Fibroblast of pulmonary artery (primary cell): ENCODE measurements at regions not wholly inside any gene's neighbourhood (a gene's known extent, or its start where the extent isn't known, plus 50 kb on each side); places are given as distances from the start of the nearest gene placed in this dataset.

Experiments used
- DNase-seq: peaks from one replicate; pipeline ENCODE4 v3.0.0-alpha.2; 2010; ENCODE audit warnings: low read depth
- H3K4me3 ChIP-seq: replicated peaks from 2 replicates; pipeline ENCODE4 v1.5.1; 2011; ENCODE audit warnings: low read depth, mild to moderate bottlenecking, control low read depth, low read length, moderate library complexity
- TF ChIP-seq, protein P1 (sequence below): IDR thresholded peaks from 2 replicates; pipeline ENCODE4 v1.5.1; 2011; ENCODE audit warnings: mild to moderate bottlenecking, control low read depth, low read length, inconsistent platforms; ENCODE audit errors: missing control alignments

DNA sequence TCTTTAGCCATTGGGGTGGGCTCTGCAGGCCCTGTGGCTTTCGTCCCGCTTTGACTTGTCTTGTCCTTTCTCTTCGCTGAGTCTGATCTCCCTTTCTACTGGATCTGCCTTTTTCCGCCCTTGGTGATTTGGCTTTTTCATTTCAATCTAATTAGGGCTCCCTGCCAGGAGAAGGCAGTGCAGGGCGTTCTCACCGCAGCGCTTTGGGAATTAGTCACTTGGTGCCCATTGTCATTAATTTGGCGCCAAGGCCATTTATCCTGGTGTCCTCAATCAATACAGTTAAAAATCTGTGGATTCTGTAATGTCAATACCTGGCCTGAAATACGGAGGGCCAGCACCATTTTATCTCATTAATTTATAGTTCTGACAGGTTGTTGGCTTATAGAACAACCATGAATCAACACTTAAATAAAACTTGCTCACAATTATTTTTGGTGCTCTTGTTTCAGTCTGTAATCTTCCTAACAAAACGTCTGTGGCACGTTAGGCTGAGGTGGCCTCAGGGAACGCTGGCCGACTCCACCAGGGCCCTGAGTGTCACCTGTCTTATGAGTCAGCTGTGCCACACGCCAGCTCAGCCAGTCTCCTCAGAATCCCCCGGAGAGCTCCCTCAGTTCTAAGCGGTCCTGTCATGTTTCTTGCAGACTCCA is 115.7 kb downstream of the BEGAIN start:
- DNase-seq = no peak
- no peak overlapping the region for H3K4me3 ChIP-seq
- TF ChIP-seq, protein P1, sequence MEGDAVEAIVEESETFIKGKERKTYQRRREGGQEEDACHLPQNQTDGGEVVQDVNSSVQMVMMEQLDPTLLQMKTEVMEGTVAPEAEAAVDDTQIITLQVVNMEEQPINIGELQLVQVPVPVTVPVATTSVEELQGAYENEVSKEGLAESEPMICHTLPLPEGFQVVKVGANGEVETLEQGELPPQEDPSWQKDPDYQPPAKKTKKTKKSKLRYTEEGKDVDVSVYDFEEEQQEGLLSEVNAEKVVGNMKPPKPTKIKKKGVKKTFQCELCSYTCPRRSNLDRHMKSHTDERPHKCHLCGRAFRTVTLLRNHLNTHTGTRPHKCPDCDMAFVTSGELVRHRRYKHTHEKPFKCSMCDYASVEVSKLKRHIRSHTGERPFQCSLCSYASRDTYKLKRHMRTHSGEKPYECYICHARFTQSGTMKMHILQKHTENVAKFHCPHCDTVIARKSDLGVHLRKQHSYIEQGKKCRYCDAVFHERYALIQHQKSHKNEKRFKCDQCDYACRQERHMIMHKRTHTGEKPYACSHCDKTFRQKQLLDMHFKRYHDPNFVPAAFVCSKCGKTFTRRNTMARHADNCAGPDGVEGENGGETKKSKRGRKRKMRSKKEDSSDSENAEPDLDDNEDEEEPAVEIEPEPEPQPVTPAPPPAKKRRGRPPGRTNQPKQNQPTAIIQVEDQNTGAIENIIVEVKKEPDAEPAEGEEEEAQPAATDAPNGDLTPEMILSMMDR = no peak

DNA sequence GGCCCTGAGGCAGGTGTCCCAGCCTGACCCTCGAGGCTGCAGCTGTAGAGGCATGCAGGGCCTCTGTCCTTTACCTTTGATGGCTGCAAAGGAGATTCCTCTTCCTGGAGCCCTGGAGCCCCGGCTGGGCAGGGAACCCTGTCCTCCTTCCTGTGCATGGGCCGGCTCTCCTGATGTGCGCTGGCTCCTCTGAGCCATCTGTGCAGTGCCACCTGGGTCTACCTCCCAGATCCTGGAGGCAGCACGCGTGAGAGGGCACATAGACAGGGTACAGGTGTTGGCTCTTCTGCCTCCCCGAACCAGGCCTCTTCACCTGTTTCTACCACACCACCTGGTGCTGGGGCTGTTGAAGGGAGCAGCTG is 115.1 kb downstream of the BEGAIN start:
- no peak overlapping the region for H3K4me3 ChIP-seq
- TF ChIP-seq, protein P1 = no peak
- DNase-seq = no peak

DNA sequence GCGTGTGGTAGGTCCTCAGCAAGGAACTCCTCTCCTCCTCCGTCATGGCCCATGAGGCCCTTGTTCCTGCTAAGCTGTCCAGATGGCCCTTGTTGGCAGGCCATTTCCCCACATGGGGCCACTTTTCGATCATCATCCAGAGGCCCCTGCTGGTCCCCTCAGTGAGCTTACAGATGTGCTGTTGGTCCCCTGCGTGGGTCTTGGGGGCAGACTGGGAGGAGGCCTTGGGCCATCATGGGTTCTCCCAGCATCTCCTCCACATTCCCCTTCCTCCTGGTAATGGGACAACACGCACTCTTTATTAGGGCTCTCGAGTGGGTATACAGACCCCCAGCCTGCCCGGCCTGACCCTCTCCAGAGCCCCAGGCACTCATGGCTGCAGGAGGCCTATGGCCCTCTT is 114.7 kb downstream of the BEGAIN start:
- no peak for DNase-seq
- H3K4me3 ChIP-seq = no peak overlapping the region
- TF ChIP-seq, protein P1 = no peak

DNA sequence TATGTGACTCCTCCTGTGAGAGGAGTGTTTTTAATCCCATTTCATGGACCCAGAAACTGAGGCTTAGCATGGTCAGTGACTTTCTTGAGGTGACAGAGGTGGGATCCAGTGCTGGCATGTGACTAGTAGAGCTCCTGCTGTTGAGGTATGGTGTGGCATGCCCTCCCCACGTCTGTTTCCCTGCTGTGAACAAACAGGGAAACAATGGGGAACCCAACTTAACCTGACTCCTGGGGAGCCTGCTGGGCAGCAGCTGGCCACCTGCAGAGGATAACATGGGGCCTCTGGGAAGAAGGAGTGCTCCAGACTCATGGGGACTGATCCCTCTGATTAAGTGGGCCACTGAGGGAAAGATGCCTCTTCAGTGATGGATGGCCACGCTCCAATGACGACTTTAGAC is 114.0 kb downstream of the BEGAIN start:
- no peak for DNase-seq
- TF ChIP-seq, protein P1 = no peak
- no peak overlapping the region for H3K4me3 ChIP-seq

DNA sequence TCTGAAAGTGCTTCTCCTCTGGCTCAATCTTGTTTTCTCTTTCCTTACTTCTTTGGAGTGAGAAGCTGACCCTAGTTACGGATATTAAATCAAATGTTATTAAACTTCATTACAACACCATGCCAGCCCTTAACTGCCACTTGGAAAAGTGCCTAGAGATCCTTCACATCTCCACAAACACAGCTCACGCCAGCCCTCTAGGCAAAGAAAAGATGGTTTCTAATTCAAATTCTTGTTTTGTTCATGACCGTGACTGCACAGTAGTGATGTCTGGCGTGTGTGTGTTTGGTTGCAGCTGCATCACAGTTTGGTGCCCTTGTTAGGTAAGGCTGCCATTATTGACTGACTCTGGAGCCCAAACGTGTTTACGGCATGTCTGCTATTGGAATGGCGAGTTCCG is 113.0 kb downstream of the BEGAIN start:
- TF ChIP-seq, protein P1 = no peak
- no peak overlapping the region for H3K4me3 ChIP-seq
- DNase-seq = no peak

DNA sequence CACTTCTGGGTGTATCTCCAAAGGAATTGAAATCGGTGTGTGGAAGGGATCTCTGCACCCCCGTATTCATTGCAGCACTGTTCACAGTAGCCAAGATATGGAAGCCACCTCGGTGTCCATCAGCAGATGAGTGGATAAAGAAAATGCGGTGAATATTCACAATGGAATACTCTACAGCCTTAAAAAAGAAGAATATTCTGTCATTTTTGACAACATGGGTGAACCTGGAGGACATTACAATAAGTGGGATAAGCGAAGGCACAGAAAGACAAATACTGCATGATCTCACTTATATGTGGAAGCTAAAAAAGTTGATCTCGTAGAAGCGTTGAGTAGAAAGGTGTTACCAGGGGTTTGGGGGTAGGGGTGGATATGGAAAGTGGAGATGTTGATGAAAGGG is 111.9 kb downstream of the BEGAIN start:
- H3K4me3 ChIP-seq = no peak overlapping the region
- TF ChIP-seq, protein P1 = no peak
- no peak for DNase-seq
